HG03575 (cell line): ENCODE measurements at regions not wholly inside any gene's neighbourhood (a gene's known extent, or its start where the extent isn't known, plus 50 kb on each side); places are given as distances from the start of the nearest gene placed in this dataset.
"Not testable (repeated sequence)": the region's sequence is repeated elsewhere in the genome, so short reads cannot be mapped to it uniquely, and the experiment has no call there.

Experiments
- ATAC-seq: cut with Tn5 transposase; IDR thresholded peaks from one replicate; pipeline ENCODE4 v1.9.1; 2021; ENCODE audit not compliant: unreplicated experiment, insufficient number of reproducible peaks, low FRiP score; ENCODE audit errors: extremely low read depth

DNA sequence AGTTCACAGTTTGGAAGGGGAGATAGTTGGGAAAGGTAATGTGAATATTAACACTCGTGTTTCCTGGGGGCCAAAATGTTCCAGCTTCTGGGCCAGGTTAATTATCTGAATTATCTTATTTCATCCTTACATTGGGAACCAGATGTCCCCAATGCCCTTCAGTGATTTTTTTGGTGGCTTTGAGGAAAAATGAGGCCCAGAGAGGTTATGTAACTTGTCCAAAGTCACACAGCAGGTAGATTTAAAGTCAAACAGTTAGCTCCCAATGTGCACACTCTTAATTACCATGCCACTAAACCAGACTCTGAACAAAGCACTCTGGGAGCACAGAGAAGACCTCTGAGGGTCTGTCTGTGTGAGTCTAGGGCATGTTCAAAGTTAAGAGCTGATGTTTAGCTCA, 259.9 kb upstream of the PLGLB2 start:
- not testable (repeated sequence) for ATAC-seq

DNA sequence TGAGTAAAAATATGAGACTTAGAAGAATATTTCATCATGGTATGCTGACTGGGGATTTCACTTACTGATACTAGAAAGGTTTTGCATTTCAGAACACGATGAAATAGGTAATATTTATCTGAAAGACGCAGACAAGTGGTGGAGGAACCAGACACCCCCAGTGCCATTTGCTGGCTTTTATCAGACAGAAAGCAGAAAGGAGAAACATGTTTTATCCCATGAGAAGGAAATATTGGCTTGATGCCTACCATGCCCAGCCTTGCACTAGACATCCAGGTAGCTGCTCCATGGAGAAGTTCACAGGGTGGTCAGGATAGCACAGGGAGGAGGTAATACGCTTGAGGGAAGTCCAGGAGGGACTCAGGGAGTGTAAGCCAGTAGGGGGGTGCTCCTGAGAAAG, 258.9 kb upstream of the PLGLB2 start:
- not testable (repeated sequence) for ATAC-seq

DNA sequence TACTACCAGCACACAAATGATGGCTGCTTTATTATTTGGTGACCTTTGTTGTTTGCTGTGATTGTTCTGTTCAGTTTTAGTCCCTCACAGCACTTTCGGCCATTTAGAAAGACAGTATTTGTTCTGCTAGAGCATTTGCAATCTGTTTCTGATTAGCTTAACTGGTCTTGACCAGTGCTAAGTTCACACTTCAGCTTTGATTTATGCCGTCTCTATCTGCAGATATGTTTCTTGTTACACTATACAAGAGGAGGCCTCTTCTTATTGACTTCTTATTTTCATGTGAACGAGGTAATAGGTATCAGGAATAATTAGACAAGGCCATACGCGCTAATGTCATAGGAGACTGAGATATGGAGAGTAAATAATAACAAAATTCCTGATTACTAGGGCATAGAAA, 253.0 kb upstream of the PLGLB2 start:
- ATAC-seq: not testable (repeated sequence)

DNA sequence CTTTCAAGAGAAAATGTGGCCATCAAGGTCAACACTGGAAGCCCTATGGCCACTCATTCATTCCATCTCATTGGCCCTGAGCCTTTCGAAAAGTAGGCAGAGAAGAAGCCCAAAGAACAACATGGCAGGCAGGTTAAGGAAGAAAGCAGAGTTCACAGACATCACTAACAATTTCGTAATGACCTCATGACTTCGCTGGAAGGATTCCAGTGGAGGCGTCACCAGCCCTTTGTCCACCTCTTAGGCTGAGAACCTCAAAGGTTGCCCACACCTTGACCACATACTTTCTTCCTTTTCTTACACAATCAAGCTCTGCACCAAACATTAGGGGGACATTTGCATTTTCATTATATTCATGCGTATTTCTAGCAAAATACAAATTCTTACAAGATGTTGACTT, 252.4 kb upstream of the PLGLB2 start:
- not testable (repeated sequence) for ATAC-seq

DNA sequence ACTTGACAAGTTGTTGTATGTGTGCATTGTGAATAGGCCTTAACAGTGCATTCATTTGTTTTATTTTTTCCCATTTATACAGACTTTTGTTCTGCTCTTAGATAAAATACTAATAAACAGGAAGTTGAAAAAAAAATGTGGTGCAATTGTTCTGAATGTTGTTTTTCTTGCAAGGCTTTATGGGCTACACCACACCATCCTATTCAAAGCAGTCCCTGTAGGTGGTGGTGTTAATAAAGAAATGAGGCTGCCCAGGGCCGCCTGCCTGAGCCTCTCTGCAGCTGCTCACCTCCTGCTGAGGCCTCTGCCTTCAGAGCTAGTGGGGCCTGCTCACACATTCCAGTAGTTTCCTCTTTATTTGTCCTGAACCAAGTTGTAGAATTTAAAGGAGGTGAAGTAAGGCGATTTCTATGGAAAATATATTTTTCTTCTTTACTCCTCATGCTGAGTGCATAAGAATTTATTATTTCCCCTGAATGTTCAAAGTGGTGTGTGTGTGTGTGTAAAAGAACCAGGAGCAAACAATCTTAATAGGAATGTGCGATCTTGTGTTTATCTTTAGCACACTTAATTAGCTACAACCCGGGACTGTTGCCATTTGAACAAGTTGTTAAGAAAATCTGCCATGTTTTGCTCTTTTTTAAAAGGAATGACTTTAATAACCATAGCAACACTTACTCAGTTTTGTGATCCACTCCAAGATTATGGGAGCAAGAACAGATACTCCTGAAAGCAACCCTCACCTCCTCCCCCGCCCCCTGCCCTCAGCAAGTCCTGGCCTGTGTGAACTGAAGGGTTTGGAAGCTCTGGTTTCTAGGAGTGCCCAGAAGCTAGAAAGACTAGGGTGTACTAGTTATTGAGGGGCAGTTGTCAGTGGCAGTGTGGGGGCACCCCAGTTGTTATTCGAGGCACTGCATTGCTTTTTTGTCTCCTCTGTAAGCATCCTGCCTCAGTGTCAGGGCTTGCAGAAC, 251.6 kb upstream of the PLGLB2 start:
- peak; percentile 57 for ATAC-seq

DNA sequence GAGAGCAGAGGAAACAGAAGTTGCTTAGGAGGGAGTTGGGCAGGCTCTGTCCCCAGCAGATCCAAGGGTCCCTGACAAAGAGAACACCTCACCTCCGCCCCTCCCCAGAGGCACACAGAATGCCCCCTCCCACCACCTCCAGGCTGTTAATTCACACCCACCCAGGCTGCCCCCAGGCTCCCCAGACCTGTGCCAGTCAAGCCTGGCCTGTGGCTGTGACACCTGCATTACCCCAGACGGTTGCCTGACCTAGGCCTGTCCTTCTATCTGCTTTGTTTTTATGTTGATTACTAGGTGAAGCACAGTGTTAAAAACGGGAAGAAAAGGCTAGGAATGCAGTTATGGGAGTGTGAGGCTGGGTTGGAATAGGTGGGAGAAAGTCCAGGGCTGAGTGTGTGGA, 250.8 kb upstream of the PLGLB2 start:
- not testable (repeated sequence) for ATAC-seq

DNA sequence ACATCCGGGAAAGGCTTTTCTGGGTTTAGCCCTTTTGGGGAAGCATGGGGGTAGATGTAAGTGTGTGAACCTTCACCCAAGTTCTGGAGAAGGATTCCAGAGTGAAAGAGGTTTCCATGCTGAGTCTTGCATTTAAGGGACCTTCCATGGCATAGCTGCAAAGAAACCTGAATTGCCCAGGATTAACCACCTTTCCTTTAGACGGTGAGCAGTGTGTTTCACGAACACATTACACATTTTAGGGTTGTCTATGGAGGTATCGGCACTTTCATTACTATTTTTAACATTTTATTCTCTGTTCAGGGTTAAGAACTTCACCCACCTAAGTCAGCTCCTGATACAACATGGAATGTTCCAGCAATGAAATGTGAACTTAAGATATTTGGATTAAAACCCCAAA, 250.2 kb upstream of the PLGLB2 start:
- not testable (repeated sequence) for ATAC-seq

DNA sequence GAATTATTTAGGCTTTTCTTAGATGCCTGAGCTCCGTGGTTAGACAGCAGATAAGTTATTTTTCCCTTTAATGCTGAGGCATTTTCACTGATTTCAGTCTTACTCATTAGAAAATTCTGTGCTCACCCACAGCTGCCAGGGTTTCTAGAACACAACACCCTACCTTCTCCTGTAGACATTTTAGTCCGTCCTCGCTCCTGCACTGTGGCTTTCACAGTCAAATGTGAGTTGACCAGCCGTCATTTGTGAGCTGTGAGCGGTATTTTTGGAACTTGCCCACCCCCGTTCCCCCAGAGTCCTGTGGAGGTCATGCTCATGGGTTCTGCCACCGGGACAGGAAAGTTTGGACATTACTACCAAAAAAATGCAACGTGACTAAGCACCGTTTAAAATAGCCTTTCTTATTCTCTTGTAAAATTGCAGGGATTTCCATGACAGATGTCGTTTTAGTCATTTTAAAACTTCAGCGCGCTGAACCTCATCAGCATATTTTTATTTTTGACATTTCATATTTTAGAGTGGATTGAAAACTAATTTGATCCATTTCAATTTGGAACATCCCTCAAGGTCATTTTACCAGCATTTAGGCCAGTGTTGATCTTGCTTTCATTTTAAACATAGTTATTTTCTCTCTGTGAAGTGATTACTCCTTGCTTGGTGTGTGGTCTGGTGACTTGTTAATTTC, 249.6 kb upstream of the PLGLB2 start:
- not testable (repeated sequence) for ATAC-seq

DNA sequence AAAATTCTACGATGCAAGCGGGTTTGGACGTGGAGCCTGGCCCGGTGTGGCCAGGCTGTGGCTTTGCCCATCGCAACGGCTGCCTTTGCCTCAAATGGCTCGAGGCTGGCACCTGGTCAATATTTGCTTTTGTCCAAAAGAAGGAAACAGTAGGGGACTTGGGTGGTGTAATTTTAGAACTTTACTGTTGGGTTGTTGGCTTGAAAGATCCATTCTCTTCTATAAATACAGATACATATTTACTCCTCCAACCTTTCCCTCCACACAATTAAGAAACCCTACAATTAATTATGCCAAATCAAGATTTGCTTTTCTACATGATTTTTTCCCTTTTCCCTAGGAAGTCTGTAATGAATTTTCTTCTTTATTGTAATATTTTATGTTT, 249.0 kb upstream of the PLGLB2 start:
- ATAC-seq: not testable (repeated sequence)

DNA sequence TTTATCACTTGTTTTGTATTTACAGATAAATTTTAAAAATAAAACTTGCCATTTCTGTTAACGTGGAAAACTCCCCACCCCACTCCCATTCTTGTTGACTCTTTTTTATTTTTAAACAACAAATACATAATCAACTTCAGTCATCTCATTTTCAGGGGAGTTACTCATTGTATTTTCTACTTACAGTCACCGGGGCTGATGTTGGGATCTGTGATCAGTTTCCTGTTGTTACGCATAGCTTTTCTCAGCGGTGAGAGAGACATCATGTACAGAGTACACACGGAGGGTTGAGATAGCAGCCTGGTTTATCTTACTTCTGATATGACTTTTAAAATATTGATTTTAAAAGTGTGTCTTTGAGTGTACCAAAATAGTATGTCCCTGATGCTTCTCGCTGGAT, 248.0 kb upstream of the PLGLB2 start:
- ATAC-seq: not testable (repeated sequence)

DNA sequence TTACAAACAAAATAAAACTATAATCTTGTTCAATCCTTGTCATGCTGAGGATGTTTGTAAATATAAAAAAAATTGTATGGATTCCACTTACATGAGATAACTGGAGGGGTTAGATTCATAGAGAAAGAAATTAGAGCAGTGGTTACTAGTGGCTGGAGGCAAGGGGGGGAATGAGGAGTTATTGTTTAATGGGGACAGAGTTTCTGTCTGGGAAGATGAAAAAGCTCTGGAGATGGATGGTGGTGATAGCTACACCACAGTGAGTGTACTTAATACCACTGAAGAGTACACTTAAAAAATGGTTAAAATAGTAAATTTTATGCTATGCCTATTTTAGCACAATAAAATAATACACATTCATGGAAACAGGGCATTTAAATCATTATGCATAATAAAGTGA, 247.5 kb upstream of the PLGLB2 start:
- not testable (repeated sequence) for ATAC-seq

DNA sequence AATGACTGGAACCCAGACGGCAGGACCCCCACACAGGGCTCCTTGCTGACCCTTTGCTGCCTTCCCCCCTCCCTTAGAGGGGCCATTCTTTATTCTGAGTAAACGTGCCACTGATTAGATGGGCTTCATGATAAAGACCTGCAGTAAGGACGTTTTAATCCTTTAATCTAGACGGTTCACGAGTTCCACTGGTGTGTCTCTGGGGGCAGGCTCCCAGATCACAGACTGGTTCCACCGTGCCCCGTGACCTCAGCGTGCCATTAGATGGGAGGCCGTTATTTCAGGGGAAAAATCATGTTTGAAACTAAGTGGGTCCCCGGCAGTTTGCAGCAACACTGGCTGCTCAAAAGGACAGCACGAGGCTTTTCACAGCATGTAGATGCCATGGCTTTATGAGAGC, 246.9 kb upstream of the PLGLB2 start:
- ATAC-seq: not testable (repeated sequence)

DNA sequence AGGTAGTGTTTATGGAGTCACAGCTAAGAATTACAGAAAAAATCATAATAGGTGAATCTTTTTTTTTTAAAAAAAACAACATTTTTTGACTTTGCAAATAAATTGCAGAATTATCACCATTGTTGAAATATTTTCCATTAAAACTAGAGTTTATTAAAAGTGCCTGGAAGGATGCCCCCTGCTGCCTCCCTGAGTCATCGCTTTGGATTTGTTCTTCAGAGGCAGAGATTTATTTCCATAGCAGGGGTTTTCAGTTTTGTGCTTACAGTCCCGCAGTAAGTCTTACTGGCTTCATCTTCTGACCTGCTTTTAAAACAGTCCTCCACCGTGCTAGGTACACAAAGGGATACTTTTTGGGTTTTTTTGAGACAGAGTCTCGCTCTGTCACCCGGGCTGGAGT, 244.9 kb upstream of the PLGLB2 start:
- not testable (repeated sequence) for ATAC-seq

DNA sequence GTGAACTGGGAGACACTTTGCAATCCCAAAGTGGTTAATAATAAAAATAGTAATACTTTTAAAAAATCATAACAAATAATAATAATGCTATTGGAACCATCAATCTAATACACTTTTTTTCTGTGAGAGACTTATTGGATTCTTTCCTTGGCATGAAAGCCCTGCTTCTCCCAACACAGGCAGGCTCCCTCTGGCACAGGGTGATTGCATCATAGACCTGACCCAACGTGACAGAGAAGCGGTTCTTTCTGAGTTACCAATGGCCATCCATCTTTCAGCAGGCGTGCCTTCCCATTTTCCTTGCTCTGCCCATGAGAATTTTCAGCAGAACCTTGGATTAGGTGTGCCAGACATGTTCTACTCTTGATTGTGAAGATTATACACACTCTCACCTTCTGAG, 242.6 kb upstream of the PLGLB2 start:
- ATAC-seq: not testable (repeated sequence)

DNA sequence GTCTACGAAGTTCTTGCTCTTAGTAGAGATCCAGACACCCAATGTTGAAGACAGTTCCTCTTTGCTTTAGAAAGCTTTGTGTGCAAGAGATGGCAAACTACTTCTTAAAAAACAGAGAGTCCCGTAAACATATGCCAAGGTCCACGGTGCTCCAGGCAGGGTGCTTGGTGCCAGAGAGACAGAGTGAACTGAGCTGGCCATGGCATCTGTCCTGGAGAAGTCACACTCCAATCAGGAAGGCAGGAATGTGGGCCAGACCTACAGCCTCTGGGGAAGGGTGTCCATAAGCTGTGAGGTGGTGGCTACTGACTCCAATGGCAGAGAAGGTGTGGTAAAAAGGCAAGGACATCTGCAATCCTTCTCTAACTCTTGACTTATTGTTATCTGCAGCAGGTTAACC, 242.0 kb upstream of the PLGLB2 start:
- not testable (repeated sequence) for ATAC-seq

DNA sequence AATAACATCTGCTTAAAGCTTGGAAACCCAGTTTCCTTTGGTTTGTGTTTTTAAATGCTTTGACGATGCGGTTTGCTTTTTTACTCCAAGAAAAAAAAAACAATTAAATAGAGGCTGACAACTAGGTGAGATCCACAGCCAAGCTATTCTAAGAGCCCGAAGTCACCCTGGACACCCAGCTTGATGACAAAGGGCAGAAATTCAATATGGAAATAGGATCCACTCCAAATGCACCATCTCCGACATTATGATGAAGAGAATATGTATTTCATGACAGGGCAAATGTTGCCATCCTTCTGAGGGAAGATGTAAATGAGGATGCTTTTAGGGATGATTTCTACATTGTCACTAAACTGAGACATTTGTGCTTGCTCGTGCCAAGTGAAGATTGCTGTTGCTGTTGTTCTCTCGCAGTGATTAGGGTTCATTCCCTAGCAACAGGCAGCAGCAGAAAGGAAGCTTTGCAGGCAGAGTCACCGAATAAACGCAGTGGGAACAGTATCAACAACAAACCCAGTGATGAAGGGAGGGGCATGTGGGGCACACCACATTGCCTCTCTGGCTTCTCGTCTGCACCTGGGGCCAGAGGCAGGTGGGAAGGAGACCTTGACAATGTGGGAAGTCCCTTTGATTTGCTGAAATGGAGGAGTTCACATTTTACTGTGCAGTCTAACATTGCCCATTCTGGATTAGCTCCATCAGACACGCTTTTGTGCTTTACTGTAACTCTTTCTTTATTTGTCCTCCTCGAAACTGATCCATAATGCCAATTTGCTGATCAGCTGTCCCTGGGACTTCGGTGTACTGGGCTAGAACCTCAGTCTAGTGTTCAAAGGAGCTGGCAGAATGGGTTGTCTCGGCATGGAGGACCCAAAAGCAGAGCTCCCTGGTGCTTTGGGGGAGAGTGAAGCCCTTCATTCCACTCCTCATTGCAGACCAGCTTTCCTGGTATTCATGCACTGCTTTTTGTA, 240.2 kb upstream of the PLGLB2 start:
- not testable (repeated sequence) for ATAC-seq

DNA sequence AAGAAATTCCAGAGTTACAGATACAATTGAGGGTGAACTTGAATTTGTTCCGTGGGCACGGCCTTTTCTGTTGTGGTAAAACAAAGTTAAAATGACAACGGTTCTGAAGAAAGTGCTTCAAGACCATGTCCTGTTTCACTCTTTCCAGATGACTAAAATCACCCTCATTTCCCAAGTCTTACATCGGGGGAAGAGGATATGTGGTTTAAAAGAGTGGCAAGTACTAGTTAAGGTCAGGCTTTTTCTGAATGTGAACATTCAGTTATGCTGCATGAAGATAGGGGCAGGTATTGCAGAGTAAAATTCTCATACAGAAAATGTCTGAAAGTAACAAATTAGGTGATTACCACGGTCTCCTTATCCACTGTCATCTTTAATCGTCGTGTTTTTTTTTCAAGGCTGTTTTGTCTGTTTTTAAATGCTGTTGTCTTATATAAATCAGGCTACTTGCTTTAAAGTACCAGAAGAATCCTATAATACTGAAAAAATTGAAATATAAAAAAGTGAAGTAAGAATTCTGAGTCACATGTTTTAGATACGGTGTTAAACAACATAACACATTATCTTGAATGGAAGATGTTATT, 236.6 kb upstream of the PLGLB2 start:
- not testable (repeated sequence) for ATAC-seq

DNA sequence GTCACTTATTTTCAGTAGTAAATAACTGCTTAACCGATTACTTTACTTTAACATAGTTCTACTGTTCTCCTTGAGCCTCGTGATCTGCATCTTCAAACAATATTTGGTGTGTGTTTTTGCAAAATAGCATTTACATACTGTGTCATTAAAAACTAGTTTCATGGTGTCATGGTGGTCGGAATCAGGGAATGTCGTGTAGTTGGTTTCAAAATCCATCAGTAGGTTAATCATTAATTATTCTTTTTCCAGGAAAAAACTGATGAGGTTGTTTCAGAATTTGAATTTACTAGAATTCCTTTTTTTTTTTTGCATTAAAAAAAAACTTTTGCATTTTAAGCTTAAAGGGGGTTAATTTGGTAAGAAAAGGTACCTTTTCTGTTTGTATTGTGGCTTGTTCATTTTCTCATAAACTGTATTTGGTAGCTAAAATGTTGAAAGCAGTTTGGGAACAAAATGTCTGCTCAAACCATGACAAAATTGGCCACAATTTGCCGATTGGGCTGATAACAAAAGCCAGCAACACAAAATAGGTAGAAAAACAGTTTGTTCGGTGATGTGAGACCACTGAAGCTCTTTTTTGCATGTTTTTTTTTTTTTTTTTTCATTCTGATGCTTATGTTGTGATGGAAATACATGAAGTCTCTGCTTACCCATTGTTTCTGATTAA, 234.9 kb upstream of the PLGLB2 start:
- not testable (repeated sequence) for ATAC-seq
